ENCODE measurements at regions not wholly inside any gene's neighbourhood (a gene's known extent, or its start where the extent isn't known, plus 50 kb on each side); places are given as distances from the start of the nearest gene placed in this dataset.

DNA sequence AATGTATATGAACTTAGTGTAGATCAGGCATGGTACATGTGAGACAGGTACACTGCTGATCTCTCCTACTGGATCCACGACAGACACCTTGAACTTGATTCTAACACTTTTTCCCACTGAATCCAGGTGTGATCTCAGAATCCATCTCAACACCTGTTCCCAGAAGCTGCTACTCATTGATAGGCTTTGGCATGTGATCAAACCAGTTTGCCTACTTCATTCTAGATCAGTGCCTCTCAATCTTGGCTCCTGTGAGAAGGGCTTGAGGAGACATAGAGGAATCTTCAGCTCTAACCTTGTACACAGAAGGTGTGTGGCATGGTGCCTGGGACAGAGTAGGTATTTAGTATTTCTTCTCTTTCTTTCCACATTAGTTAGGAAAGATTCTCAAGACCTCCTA is 212.3 kb upstream of the ATP5MC3 start:
- CTCF ChIA-PET = no interaction called here
- intact Hi-C loops (cut with micrococcal nuclease) = no loop called here

More for the DNA sequence above, 212.3 kb upstream of the ATP5MC3 start:
- no TSS peak for BruUV-seq (replicated peaks)
- Histone ChIP-seq H3K9me2 (ENCODE audit: insufficient read depth) (no peaks in the 10 kb centered on the region), H3K27me3 (ENCODE audit: insufficient read depth, low read length) (no peaks in the 10 kb centered on the region), H3K9me3 (ENCODE audit: control insufficient read depth in 1 of 2, insufficient read depth in 1 of 2, low read depth in 1 of 2, low read length in 2 of 2) (no peaks in the 10 kb centered on the region), H3K4me3 (replicated peaks in 1 of 2; ENCODE audit: low read depth in 1 of 2, low read length in 2 of 2) (no peak overlapping the region), H3K9ac (ENCODE audit: low read length) (no peak overlapping the region), H3K4me1 (ENCODE audit: control insufficient read depth in 1 of 2, insufficient read depth in 2 of 2, low read length in 2 of 2) (no peaks in the 10 kb centered on the region), H3K79me2 (ENCODE audit: insufficient read depth, low read length) (no peaks in the 10 kb centered on the region), H4K20me1 (ENCODE audit: insufficient read depth) (no peaks in the 10 kb centered on the region), H3K36me3 (ENCODE audit: control insufficient read depth in 1 of 2, insufficient read depth in 2 of 2, low read length in 2 of 2) (no peaks in the 10 kb centered on the region), H2AFZ (ENCODE audit: low read depth, low read length, poor library complexity, severe bottlenecking) (no peak overlapping the region), H3K4me2 (ENCODE audit: low read length) (no peak overlapping the region), H3K27ac (ENCODE audit: low read depth, low read length) (no peak overlapping the region)
- POLR2A ChIA-PET = no interaction called here
- DNase-seq (ENCODE audit: low read depth, low spot score) (no peak), ATAC-seq (no peak)
- RAD21 ChIA-PET (ENCODE audit: low non-redundant PET in 1 of 2, low total read pairs in 2 of 2, uncharacterized antibody in 2 of 2, unreplicated experiment in 2 of 2) = no interaction called here
- TF ChIP-seq YY1 (IDR thresholded peaks at IDR 0.05; ENCODE audit: extremely low read depth, insufficient replicate concordance, low read depth, low read length) (no peak), SP1 (IDR thresholded peaks at IDR 0.05; ENCODE audit: low read depth) (no peak), JUND (IDR thresholded peaks at IDR 0.05) (no peak), CEBPB (IDR thresholded peaks at IDR 0.05; ENCODE audit: low read depth) (no peak), ZNF274 (IDR thresholded peaks at IDR 0.05; ENCODE audit: low read depth, low read length) (no peak), EGR1 (IDR thresholded peaks at IDR 0.05; ENCODE audit: low read depth) (no peak), ELF1 (IDR thresholded peaks at IDR 0.05; ENCODE audit: borderline replicate concordance, low read depth) (no peak), POLR2AphosphoS5 (IDR thresholded peaks at IDR 0.05; ENCODE audit: low read depth, low read length) (no peak), POLR2A (IDR thresholded peaks at IDR 0.05; ENCODE audit: borderline replicate concordance, extremely low read depth, insufficient read depth, insufficient read length) (no peak), SIN3A (IDR thresholded peaks at IDR 0.05; ENCODE audit: low read depth) (no peak), CBX3 (IDR thresholded peaks at IDR 0.05; ENCODE audit: low read depth) (no peak)
- TF ChIP-seq, protein P1, sequence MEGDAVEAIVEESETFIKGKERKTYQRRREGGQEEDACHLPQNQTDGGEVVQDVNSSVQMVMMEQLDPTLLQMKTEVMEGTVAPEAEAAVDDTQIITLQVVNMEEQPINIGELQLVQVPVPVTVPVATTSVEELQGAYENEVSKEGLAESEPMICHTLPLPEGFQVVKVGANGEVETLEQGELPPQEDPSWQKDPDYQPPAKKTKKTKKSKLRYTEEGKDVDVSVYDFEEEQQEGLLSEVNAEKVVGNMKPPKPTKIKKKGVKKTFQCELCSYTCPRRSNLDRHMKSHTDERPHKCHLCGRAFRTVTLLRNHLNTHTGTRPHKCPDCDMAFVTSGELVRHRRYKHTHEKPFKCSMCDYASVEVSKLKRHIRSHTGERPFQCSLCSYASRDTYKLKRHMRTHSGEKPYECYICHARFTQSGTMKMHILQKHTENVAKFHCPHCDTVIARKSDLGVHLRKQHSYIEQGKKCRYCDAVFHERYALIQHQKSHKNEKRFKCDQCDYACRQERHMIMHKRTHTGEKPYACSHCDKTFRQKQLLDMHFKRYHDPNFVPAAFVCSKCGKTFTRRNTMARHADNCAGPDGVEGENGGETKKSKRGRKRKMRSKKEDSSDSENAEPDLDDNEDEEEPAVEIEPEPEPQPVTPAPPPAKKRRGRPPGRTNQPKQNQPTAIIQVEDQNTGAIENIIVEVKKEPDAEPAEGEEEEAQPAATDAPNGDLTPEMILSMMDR (IDR thresholded peaks at IDR 0.05 in 2 of 3, conservative IDR thresholded peaks at IDR 0.05 in 1 of 3; ENCODE audit: borderline replicate concordance in 1 of 3, insufficient read depth in 1 of 3, low read depth in 2 of 3, low read length in 2 of 3) = no peak
- TF ChIP-seq, protein P2, sequence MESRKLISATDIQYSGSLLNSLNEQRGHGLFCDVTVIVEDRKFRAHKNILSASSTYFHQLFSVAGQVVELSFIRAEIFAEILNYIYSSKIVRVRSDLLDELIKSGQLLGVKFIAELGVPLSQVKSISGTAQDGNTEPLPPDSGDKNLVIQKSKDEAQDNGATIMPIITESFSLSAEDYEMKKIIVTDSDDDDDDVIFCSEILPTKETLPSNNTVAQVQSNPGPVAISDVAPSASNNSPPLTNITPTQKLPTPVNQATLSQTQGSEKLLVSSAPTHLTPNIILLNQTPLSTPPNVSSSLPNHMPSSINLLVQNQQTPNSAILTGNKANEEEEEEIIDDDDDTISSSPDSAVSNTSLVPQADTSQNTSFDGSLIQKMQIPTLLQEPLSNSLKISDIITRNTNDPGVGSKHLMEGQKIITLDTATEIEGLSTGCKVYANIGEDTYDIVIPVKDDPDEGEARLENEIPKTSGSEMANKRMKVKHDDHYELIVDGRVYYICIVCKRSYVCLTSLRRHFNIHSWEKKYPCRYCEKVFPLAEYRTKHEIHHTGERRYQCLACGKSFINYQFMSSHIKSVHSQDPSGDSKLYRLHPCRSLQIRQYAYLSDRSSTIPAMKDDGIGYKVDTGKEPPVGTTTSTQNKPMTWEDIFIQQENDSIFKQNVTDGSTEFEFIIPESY (IDR thresholded peaks at IDR 0.05; ENCODE audit: extremely low read depth, insufficient replicate concordance, low read length) = no peak
- TF ChIP-seq, protein P3, sequence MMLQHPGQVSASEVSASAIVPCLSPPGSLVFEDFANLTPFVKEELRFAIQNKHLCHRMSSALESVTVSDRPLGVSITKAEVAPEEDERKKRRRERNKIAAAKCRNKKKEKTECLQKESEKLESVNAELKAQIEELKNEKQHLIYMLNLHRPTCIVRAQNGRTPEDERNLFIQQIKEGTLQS (IDR thresholded peaks at IDR 0.05) = no peak
- TF ChIP-seq, protein P4, sequence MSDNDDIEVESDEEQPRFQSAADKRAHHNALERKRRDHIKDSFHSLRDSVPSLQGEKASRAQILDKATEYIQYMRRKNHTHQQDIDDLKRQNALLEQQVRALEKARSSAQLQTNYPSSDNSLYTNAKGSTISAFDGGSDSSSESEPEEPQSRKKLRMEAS (IDR thresholded peaks at IDR 0.05) = no peak
